HuH-7 (cell line): ENCODE measurements at regions not wholly inside any gene's neighbourhood (a gene's known extent, or its start where the extent isn't known, plus 50 kb on each side); places are given as distances from the start of the nearest gene placed in this dataset.

ENCODE experiments used
- DNase-seq: peaks from one replicate; pipeline ENCODE4 v3.0.0; 2011; ENCODE audit warnings: low spot score

DNA sequence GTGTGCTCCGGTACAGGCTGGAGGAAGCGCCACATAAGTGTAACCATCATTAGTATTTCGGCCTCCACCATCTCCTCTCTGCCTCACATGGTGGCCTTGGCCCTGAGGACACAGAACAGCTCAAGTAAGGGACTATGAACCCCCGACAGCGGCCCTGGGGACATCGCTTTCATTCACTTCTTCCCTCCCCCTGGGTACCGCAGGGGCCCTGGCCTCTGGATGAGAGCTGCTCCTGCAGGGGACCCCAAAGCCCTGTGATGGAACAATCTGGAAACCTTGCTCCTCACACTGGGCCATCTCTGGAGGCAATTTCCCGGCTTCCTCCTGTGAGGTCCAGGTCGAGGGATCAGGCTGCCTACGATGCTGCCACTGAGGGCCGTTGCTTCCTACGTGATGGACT lies 565.5 kb downstream of the BRD1 start:
- DNase-seq, result no peak

DNA sequence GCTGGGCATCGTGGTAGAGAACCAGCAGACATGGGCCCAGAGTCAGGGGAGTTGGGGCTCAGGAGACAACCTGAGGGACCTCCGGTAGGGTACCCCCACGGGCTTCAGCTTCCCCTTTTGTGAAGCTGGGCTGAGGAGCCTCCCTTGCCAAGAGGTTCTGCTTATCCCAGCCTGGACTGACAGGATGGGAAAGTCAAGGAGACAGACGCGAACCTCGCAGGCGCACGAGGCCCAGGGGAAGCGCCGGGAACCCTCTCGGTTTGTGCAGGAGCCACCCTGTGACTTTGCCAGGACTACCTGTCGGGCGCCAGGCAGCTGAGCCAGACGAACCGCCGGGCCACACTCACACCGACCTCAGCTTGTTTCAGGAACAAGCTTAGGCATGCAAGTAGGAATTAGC lies 566.1 kb downstream of the BRD1 start:
- DNase-seq, result no peak

GRCh38 chr22:49260681-49261580 lies 566.7 kb downstream of the BRD1 start:
- DNase-seq, result no peak

DNA sequence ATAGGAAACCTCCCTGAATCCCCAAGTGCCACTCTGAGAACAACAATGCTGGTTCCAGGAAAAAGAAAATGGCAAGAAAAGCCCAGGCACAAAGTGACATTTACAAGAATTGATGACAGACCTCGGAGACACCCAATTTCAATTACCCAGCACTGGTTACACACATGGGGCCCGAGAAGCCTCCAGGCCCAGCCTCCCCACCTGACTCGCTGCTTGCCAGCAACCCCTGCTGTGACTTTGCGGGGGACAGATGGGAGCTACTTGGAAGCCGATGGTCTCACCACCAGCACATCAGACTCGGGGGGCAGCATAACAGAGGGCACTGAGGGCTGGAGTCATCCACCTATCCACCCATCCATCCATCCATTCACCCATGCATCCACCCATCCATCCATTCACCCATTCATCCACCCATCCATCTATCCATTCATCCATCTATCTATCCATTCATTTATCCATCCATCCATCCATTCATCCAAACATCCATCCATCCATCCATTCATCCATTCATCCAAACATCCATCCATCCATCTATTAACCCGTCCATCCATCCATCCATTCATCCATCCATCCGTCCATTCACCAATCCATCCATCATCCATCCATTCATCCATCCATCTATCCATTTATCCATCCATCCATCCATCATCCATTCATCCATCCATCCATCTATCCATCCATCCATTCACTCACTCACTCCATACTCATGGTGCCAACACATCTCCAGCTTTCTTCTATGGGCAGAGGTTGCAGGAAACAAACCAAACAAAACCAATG lies 567.6 kb downstream of the BRD1 start:
- DNase-seq, result no peak

DNA sequence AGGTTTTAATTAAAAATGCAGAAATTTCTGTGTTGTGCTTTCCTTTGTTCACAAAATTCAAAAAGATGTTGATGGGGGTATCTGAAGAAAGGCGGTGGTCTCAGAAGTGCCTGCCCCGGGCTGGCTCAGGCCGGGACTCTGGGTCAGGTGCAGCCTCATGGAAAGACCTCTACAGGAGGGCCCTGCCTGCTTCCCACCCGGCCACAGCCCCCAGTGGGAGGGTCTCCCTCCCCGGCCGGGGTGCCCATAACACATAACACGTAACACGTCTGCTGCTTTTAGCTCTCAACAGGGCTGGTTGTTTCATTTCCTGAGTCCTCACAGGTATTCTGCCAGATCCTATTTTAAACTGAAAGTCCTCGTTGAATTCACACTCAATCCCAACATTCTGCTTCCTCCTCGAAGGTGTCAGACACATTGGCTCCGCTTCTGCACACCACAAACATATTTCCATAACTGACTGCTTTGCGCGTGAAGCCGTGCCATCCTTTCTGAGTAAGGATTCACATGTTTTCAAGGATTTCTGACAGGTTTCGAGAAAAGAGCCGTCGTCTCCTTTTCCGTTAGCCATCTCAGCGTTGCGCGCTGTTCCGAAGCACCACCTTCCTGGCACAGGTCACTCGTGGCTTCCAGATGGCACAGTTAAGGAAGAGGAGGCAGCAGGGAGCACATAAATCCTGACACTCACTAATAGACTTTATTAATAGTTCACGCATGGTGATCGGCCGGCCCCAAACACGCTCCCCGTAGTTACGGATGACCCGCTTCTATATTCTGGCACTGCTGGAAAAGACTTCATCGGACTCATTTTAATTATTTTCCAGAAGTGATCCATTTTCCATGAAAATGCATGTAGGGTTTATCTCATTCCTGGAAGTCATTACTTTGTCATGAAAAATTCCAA lies 569.3 kb downstream of the BRD1 start:
- DNase-seq, result no peak

DNA sequence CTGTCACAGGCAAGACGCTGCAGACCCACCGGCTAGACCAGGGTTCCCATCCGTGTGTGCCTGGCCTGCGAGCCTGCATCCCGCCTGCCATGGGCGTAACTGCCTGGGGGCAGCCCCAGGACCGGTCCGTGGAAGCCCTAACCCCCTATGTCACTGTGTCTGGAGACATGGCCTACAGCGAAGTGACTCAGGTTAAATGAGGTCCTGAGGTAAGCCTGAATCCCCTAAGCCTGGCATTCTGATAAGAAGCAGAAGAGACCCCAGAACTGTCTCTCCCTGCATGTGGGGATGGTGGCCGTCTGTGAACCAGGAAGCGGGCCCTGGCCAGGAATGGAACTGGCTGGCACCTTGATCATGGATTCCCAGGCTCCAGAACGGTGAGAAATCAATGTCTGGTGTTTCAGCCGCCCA lies 570.1 kb downstream of the BRD1 start:
- no peak for DNase-seq

GRCh38 chr22:49255741-49256318 lies 571.8 kb downstream of the BRD1 start:
- DNase-seq, result no peak

GRCh38 chr22:49255154-49255553 lies 572.5 kb downstream of the BRD1 start:
- DNase-seq, result no peak

- no peak for DNase-seq
These were observed 574.0 kb downstream of the BRD1 start for GRCh38 chr22:49253656-49254055.

- no peak for DNase-seq
These were observed 576.3 kb downstream of the BRD1 start for GRCh38 chr22:49251371-49251770.

- no peak for DNase-seq
These were observed 580.3 kb downstream of the BRD1 start for GRCh38 chr22:49247194-49247924.

DNA sequence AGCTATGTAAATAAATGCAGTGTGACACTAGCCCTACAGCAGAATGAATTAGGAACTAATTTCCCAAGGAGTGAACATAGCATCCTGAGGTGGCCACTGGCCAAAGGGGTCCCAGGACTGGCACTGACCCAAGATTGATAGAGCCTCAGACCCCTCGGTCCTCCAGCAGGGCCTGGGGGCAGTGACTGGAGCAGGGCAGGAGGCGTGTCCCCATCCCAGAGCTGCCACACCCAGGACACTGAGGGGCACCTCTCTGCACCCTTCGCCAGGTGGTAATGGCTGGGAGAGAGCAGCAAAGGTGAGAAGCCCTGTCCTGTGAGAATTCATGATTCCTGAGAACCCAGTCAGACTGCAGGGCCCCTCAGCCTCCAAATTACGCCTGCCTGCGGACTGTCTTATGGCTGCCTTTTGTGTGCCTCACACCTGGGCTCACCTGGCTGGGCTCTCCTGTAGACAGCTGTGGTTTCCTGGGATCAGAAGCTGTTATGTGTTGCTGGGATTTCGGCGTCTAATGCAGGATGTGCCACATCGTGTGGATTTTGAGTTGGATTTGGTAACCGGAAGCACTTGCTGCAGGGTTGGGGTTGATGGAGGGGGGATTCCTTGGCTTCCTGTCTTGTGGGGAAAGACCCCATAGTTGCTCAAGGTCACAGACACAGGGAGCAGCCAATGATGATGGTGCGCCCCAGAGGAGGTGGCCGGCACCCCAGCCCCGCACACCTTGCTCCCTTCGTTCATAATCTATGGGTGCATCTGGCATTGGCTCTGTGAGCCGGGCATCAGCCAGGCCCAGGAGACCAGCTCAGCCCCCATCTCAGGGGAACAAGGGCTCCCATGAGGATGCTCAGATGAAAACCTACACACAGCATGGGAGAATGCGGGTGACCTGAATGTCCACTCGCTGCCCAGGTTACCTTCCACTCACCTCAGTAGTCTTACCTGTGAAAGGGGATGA lies 582.9 kb downstream of the BRD1 start:
- DNase-seq, result no peak

DNA sequence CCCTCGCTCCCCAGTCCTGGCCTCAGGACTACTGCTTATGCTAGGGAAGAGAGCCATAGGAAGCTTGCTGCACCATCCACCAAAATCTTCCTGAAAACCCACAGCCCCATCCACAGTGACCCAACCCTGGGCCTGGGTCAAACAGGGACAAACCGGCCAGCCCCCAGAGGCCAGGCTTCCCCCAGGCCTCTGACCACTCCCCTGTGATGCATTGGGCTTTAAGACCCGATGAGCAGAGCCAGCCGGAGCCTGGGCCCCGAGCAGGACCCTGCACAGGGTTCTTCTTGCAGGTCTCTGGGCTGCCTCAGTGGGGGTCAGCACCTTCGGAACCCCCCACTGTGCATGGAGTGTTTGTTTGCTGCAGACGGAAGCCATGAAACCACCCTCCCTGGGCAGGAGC lies 583.7 kb downstream of the BRD1 start:
- no peak for DNase-seq

- no peak for DNase-seq
These were observed 584.3 kb downstream of the BRD1 start for GRCh38 chr22:49243335-49243734.

- no peak for DNase-seq
These were observed 585.2 kb downstream of the BRD1 start for GRCh38 chr22:49242480-49242879.

GRCh38 chr22:49241174-49241851 lies 586.4 kb downstream of the BRD1 start:
- DNase-seq, result no peak

GRCh38 chr22:49240472-49240871 lies 587.2 kb downstream of the BRD1 start:
- DNase-seq, result no peak

DNA sequence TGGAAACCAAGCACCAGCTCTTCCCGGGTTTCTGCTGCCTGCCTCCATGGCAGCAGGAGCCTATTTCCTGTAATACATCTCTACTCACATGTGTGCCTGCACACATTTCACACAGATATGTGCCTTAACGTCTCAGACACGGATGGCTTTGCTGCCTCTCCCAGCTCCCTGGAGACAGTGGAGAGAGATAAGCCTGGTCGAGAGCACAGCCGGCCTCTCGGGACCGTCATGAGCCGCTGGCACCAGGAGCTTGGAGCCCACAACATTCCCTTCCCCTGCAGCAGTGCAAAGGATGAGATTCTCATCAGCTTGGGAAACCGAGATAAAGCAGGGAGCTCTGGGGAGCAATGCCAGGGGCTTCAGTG lies 587.7 kb downstream of the BRD1 start:
- DNase-seq, result no peak

- no peak for DNase-seq
These were observed 588.2 kb downstream of the BRD1 start for GRCh38 chr22:49239264-49240015.
